GM19324 (cell line): ENCODE measurements at regions not wholly inside any gene's neighbourhood (a gene's known extent, or its start where the extent isn't known, plus 50 kb on each side); places are given as distances from the start of the nearest gene placed in this dataset.

Experiments used
- ATAC-seq: cut with Tn5 transposase; IDR thresholded peaks from one replicate; pipeline ENCODE4 v1.9.1; 2021; ENCODE audit warnings: mild to moderate bottlenecking, moderate library complexity; ENCODE audit not compliant: unreplicated experiment, low FRiP score

GRCh38 chr9:124205686-124206352, 51.9 kb upstream of the NEK6 start:
- no peak for ATAC-seq

- no peak for ATAC-seq
These were observed 51.4 kb upstream of the NEK6 start for GRCh38 chr9:124206391-124206790.
